ENCODE measurements at regions not wholly inside any gene's neighbourhood (a gene's known extent, or its start where the extent isn't known, plus 50 kb on each side); places are given as distances from the start of the nearest gene placed in this dataset.
A peak's percentile ranks its signal among the peaks of the same experiment; 100 is the strongest.

DNA sequence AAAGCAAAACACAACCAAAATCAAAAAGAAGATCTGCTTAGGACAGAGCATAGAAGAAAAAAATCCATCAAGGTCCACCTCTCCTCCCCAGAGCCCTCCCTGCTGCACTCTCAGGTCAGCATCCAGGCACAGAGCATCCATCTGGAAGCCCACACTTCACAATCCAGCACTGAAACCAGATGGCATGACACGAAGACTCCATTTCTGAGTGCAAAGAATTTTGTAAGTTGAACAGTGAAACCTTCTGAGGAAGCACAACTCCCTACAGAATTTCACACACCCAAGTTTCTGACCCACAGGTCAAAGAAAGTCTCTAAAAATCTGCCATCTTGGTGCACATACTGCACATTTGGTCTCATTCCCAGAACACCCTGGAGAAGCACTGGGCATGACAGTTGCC lies 128.8 kb upstream of the STXBP5 start:
- DNase-seq (ENCODE audit: low read depth in 2 of 2) = no peak

DNA sequence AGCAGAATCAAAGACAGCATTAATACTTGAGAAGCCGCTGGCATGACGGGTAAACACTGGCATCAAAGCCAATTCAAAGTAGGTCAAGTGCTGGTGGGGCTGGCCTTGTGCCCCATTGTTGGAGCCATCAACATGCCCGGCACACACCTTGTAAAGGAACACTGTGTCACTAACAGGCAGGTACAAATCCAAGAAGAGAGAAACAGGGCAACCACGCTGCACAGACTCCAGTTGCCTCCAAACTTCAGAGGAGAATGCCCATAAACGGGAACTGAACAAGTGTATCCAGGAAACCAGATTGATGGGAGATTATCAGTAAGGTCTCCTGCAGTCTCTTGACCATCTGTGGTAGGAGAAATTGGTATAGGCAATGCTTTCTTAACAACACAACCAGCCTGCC lies 127.0 kb upstream of the STXBP5 start:
- DNase-seq (ENCODE audit: low read depth in 2 of 2) = no peak

DNA sequence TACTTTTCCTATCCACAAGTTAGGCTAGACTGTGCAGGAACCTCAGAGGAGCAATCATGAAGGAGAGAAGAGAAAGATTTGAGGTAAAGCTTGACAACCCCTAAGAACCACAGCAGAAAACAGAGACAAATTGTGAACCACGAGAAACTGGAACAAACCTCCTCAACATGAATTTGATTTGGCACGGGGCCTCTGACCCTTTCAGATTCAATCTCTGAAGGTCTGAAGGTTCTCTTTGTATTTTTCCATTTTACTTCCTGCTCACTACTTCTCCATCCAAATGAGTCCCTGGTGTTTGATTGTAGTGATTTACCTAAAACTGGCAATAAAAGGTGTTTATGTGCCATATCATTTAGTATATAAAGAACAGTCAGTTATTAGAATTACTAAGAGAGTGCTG lies 126.1 kb upstream of the STXBP5 start:
- no peak for DNase-seq (ENCODE audit: low read depth in 2 of 2)

DNA sequence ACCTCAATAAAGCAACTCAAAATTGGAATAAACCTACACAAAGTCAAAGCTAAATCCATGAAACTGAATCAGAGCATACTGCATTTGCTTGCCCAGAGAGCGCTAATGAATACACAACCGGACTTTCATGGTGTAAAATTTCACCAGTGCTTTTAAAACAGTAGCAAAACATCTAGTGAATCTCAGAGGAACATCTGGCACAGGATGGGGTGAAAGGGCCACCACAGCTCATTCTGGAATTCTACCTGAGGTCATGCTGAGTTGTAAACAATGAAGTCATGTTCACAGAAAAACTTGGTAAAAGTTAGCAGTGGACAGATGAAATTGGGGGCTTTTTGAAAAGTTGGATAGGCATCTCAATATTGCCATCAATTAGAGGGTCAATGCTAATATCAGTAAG lies 125.6 kb upstream of the STXBP5 start:
- no peak for DNase-seq (ENCODE audit: low read depth in 2 of 2)

DNA sequence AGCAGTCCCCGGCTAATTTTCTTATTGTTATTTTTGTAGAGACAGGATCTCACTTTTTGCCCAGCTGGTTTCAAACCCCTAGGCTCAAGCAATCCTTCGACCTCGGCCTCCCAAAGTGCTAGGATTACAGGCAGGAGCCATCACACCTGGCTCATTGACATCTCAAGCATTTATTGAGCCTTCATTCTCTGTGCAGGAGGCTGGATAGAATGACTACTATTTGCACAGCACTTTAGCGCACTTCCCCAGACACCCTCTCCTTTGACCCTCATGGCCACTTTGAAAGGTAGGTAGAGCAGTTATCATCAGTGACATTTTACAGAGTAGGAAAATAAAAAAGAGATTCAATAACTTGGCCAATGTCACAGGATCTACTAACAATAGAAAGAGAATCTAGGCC lies 124.0 kb upstream of the STXBP5 start:
- no peak for DNase-seq (ENCODE audit: low read depth in 2 of 2)

DNA sequence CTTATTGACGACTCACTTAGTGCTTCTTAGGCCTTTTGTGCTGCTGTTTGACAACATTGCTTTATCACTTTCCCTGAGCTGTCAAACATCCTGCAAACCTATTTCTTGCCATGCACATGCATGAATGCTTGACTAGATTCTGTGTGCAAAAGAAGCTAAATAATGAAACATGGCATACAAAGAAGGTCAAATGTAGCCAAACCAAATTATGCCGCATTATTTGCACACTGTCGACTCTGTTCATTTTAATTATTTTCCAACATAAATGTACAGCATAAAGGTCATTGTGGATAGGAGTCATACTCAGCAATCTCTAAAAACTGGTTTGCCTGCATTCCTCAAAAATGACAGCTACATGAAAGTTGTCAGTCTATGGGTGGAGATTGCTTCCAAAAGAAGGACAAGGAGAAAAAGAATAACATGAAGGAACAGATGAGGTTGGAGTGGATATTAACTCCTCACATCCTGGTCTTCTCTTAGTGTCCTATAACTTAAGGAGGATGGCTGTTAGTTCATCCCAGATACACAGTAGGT lies 123.1 kb upstream of the STXBP5 start:
- DNase-seq (ENCODE audit: low read depth in 2 of 2) = no peak

DNA sequence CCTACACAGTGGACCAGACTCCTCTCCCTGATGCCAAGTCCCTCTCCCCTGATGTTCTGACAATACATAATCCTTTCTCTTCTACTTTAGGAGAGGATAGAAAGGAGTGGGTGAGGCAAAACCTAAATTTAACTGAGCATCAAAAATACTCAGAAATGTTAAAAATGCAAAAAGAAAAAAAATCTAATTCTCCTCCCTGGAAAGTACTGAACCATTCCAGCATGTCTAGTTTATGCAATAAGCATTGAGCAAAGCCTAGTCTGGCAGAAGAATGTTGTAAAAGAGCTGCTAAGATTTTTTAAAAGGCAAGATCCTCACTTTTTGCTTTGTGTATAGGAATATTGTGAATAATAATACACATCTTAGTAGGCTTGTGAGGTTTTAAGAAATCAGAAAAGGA lies 116.6 kb upstream of the STXBP5 start:
- DNase-seq (ENCODE audit: low read depth in 2 of 2) = no peak

DNA sequence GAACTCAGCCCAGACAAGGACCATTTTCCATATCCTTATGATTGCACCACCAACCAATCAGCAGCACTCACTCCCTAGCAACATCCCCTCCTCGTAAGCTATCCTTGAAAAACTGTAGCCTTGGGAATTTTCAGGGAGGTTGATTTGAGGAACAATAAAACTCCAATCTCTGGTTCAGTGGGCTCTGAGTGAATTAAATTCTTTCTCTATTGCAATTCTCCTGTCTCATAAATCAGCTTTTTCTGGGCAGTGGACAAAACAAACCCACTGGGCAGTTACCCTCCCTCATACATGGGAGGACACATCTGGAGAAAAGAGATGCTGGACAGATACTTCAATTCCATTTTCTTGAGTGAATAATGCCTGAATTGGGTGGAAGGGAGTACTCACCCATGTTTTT lies 115.4 kb upstream of the STXBP5 start:
- no peak for DNase-seq (ENCODE audit: low read depth in 2 of 2)

DNA sequence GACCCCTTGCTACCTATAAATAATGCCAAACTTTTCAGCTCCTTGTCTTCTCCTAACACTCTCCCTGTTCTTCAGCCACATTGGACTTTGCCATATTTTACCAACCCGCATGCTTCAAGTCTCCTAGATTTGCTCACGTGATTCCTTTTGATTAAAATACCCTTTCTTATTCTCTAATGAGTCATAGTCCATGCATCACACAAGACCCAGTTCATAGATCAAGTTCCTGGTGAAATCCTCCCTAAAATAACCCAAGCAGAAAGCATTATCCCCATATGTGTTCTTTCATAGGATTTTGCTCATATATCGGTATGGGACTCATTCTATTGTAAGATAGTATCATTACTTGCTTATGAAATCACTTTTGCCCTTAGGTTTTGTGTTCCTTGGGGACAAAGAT lies 108.9 kb upstream of the STXBP5 start:
- DNase-seq (ENCODE audit: low read depth in 2 of 2) = no peak

DNA sequence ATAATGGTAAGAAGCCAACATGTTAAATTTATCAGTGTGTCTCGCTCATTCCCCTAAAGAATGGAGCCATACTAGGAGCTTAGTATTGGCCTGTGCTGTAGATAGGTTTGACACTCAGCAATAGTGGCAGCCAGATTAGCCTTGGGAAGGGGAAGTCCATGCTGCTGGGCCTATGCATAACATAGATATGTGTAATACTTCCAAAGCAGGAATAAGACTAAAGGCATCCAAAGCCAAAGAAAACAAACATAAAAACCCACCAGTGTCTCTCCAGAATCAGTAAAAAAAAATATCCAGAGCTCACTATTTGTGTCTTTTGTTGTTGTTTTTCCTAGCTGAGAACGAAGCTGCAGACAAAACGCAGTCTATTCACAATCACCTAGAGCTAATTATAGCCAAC lies 104.2 kb upstream of the STXBP5 start:
- peak; percentile 57 to 62 for DNase-seq (ENCODE audit: low read depth in 2 of 2)

DNA sequence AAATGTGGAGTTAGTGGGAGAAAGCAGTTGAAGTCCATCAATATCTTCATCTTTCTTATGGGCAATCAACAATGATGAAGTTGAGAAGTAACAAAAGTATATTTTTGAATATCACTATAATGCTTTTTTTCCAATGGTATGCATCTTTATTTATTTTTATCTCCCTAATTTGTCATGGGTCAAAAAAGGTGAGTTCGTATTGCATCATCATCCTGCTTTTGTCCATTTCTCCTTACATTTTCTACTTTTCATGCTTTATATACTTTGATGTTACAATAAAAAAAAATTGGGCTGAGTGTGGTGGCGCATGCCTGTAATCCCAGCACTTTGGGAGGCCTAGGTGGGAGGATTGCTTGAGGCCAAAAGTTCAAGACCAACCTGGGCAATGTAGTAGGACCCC lies 101.2 kb upstream of the STXBP5 start:
- no peak for DNase-seq (ENCODE audit: low read depth in 2 of 2)

DNA sequence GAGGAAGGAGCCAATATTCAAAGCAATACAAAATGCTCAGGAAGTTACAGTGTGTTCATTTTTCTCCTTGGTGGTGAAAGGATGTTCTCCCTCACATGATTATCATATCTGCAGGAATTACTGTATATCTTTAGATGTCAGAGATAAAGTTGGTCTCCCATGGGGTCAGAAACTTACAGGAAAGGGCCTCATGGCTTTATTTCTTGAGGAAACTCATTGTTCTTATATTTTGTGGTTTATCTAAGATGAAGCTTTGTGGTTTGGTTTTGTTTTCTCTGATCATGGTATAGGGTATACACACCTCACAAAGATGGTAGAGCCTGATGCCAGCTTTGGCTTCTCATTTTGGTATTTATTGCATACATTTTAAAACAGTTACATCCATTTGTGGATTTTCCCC lies 100.5 kb upstream of the STXBP5 start:
- DNase-seq (ENCODE audit: low read depth in 2 of 2) = no peak

DNA sequence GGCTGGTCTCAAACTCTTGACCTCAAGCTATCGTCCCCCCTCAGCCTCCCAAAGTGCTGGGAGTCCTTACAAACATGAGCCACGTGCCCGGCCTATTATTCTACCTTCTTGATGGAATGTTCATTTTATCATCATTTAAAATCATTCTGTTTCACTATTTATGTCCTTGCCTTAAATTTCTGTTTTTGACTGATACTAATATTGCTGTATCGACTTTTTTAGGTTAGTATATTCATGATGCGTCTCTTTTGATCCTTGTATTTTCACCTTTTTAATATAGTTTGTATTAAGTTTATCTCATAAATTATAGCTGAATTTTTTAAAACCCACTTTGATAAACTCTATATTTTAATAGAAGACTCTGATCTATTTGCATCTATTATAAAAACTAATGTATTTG lies 98.4 kb upstream of the STXBP5 start:
- DNase-seq (ENCODE audit: low read depth in 2 of 2) = no peak

DNA sequence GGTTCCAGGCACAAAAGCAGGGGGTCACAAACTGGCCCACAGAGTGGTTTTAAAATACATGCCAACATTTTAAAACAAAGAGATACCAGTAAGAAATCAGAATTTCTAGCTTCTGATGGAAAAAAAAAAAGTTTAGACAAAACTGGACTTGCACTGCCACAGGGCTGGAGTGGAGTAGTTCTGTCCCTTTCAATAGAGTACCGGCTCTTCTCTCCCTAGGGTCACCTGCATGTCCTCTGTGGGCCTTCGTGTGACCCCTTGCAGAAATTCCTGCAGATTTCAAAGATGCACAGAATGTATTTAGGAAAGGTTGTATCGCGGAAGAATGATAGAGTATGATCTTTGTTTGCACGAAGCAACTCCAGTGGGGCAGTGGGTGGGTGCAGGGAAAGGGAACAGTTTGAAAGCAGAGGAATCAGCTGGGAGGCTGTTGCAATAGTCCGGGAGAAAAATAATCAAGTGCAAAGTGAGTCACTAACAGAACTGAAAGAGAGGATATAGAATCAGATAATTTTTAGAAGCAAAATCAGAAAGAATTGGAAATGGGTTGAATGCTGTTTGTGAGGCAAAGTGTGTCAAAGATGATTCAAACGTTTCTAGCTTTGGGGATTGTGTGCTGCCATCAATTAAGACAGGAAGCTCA lies 97.3 kb upstream of the STXBP5 start:
- no peak for DNase-seq (ENCODE audit: low read depth in 2 of 2)

DNA sequence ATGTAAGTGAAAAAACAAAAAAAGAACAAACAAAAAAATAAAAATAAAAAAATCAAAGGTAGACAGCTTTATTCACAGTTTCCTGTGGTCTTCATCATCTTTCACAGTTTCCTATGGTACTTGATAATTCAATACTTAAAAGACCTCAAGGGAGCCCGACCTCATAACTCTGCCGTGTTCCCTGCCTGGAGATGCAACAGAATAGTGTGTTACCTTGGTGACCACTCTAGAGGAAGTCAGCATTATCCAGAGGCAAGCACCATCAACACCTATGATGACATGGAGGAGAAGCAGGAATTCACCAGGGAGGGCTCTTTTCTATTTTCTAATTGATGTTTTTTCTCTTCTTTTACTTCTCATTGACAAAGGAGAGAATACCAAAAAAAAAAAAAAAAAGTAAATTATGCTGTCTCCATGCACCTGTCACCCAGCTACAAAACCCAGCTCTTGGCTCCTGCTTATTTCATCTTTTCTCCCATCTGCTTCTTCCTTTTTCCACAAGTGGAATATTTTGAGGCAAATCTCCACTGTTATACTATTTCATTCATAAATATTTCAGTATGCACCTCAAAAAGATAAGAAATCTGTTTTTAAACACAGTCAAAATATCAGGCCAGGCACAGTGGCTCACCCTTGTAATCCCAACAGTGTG lies 95.8 kb upstream of the STXBP5 start:
- no peak for DNase-seq (ENCODE audit: low read depth in 2 of 2)

DNA sequence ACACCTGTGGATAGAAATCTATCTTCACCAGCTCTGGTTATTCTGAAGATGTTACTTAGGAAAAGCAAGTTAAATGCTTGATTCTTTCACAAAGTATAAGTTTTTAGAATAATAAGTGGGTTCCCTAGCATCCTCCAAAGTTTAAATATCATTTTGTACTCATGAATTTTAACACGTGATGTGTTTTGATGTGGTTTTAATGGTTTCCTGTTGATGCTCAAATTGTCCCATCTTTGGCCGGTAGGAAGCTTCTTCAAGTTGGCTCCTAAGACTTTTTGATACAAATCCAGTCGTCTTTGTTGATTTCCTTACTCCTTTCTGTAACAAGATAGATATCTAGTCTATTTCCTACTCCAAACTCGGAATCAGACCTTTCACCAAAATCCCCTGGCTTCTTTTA lies 94.5 kb upstream of the STXBP5 start:
- DNase-seq (ENCODE audit: low read depth in 2 of 2) = no peak

DNA sequence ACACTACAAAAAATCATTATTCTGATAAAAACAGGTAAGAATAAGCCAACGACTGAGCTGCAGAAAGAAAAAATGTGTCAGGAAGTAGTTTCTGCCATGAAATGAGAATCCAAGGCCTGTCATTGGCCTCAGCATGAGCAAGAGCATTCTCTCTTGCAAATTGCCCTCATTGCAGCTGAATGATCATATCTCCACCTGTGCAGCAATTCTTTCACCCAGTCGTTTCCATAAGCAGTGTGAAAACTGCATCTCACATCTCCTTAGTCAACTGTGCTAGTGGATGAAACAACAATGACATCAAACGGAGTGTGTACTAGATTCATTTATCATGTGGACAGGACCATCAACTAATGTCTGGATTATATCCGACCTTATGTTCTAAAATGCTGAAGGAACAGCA lies 88.2 kb upstream of the STXBP5 start:
- no peak for DNase-seq (ENCODE audit: low read depth in 2 of 2)

DNA sequence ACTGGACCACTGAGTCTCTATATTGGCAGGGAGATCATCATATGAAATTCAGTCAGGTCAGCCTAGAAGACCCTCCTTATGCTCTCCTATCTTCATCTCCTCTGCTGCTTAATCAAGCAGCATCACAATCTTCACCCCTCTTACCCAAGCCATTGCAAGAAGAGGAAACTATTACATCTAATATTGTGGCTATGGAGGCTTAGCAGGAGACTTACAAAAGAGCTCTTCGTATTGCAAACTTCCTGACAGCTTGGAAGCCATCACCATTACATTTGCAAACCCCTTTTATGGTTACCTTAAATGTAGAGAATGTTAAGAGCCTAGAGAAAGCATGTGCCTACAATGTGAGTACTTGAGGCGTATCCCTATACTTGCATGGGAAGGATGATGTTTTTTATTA lies 87.2 kb upstream of the STXBP5 start:
- no peak for DNase-seq (ENCODE audit: low read depth in 2 of 2)

DNA sequence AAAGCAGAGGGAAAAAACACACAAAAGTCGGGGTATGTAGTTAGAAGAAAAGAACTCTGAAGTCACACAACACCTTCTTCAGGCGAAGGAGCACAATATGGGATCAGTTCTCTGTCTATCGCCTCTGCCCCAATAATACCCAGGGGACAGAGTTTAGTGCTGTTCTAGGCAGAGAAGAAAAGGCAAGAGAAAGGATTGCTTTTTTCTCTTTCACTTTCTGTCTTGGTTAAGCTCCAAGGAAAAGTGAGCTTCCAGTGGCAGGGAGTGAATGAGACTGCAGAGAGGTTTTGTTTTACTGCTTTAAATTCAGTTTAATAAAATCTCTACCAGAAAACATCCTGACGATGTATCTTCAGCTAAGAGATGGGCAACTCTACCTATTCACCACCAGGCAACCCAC lies 86.6 kb upstream of the STXBP5 start:
- DNase-seq (ENCODE audit: low read depth in 2 of 2) = no peak

DNA sequence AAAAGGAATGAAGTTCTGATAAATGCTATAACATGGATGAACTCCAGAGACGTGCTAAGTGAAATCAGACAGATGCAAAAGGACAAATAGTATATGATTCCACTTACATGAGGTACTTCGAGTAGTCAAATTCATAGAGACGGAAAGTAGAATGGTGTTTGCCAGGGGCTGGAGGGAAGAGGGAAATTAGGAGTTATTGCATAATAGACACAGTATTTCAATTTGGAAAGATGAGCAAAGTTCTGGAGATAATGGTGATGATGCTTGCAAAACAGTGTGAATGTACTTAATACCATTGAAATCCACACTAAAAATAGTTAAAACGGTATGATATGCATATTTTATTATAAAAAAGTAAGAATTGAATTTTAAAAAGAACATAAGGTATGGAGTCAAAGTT lies 84.9 kb upstream of the STXBP5 start:
- DNase-seq (ENCODE audit: low read depth in 2 of 2) = no peak

DNA sequence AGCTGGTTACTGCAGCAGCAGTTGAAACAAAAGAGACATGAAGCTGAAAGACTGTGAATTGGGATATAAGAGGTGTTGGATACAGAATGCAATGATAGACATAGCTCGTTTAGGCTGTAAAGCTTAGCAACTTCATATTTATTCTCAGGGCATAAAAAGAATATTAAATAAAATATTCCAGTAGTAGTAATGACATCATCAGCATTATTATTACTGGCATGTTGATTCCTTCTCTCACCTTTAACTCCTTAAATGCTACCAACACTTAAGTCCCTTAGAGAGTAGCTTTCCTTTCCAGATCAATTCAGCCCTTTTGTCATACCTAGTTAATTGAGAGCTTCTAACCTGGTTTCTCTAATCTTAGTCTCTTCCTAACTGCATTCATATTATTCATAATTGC lies 81.4 kb upstream of the STXBP5 start:
- DNase-seq (ENCODE audit: low read depth in 2 of 2) = no peak

DNA sequence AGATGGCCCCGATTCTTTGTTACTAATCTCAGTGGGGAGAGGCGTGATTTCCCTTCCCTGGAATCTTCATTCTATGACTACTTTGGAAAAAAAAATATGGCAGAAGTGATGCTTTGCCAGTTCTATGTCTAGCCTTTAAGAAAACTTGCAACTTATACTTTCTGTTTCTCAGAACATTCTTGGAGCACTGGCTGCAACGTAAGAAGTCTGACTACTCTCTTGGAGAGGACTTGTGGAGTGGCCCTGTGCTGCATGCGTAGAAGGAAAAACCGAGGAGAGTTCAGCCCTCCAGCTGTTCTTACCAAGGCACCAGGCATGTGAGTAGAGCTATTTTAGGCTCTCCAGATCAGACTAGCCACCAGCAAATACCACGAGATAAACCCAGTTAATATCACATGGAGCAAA lies 77.6 kb upstream of the STXBP5 start:
- DNase-seq (ENCODE audit: low read depth in 2 of 2) = no peak

DNA sequence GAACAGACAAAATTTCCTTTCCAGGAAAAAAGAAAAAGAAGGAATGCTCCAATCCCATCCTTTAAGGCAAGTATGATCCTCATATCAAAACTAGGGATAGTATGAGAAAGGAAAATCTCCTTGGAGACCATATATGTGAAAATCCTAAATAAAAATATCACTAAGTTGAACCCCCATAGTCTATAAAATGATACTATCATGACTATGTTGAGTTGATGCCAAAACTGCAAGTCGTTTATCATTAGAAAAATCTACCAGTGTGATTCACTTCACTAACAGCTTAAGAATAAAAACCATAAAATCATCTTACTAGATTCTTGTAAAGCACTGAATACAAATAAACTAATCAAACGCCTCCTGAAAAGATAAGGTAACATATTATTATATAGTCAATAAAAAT lies 76.6 kb upstream of the STXBP5 start:
- peak in 1 of 2 experiments; percentile 21 for DNase-seq (ENCODE audit: low read depth in 2 of 2)

DNA sequence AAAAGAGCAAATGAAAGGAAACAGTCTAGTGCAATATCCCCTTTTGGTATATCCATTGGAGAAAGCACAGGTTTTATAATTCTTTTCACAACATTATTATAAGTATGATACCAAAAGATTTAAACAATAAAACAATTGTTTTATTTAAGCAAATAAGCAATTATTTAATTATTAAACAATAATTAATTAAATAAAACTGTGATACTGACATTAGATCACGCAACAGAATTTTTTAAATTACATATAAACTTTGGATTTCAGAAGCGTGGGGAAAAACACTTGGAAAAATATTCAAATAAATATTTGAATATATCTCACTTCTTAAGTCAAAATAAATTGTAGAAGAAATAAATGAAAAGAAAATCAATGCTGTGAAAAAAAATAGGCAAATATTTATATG lies 76.2 kb upstream of the STXBP5 start:
- no peak for DNase-seq (ENCODE audit: low read depth in 2 of 2)
